NB4 (cell line): ENCODE measurements at regions not wholly inside any gene's neighbourhood (a gene's known extent, or its start where the extent isn't known, plus 50 kb on each side); places are given as distances from the start of the nearest gene placed in this dataset.
"Not testable (repeated sequence)": the region's sequence is repeated elsewhere in the genome, so short reads cannot be mapped to it uniquely, and the experiment has no call there.

Experiments
- DNase-seq: peaks from one replicate; pipeline ENCODE4 v3.0.0; 2010; ENCODE audit warnings: low read depth
- H3K4me3 ChIP-seq: one replicate; pipeline ENCODE4 v1.5.1; 2011; ENCODE audit warnings: mild to moderate bottlenecking, low read depth, low read length, moderate library complexity
- MYC ChIP-seq: IDR thresholded peaks from 2 replicates; pipeline ENCODE4 v1.6.1; 2011; ENCODE audit warnings: low read depth, low read length
- POLR2A ChIP-seq: IDR thresholded peaks from 2 replicates; pipeline ENCODE4 v1.6.1; 2011; ENCODE audit warnings: mild to moderate bottlenecking; ENCODE audit not compliant: insufficient read length; ENCODE audit errors: extremely low read depth
- TF ChIP-seq, protein P1 (sequence below): IDR thresholded peaks from one replicate; pipeline ENCODE4 v1.5.1; 2012; ENCODE audit warnings: low read depth, low read length
- TF ChIP-seq, protein P2 (sequence below): IDR thresholded peaks from 2 replicates; pipeline ENCODE4 v1.6.1; 2011; ENCODE audit warnings: low read depth, low read length

DNA sequence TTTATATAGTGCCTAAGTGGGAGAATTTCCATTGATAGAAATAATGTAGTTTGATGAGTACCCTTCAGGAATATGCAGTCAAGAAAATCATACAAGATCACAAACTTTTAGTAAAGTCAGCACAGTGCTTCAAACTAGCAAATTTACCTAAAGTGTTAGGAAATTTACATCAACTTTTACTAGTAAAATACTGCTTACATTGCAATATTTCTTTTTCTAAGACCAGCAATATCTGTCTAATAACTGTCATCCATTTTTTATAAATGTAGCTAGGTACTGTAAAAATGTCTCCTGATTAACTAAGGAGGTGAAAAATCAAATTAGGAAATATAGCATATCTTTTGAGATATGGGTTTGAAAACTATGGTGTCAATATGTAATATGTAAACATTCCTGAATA is 405.4 kb downstream of the MDFIC start:
- TF ChIP-seq, protein P1, sequence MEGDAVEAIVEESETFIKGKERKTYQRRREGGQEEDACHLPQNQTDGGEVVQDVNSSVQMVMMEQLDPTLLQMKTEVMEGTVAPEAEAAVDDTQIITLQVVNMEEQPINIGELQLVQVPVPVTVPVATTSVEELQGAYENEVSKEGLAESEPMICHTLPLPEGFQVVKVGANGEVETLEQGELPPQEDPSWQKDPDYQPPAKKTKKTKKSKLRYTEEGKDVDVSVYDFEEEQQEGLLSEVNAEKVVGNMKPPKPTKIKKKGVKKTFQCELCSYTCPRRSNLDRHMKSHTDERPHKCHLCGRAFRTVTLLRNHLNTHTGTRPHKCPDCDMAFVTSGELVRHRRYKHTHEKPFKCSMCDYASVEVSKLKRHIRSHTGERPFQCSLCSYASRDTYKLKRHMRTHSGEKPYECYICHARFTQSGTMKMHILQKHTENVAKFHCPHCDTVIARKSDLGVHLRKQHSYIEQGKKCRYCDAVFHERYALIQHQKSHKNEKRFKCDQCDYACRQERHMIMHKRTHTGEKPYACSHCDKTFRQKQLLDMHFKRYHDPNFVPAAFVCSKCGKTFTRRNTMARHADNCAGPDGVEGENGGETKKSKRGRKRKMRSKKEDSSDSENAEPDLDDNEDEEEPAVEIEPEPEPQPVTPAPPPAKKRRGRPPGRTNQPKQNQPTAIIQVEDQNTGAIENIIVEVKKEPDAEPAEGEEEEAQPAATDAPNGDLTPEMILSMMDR, result no peak
- H3K4me3 ChIP-seq, result no peak overlapping the region
- DNase-seq, result no peak

DNA sequence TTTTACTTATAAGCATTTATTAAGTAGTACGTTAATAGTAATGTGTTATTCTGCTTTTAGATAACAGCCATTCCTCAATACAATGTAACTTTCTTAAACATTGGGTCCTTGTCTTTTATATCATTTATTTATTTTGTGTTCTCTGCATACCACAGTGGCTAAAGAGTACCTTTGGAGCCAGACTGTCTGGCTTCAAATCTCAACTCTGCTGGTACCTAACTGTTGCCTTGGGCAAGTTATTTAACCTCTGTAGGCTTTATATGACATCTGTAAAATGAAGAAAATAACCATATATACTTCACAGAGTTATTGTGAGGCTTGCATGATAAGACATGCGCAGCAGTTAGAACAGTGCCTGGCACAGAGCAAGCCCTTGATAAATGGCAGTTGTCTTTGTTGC is 397.6 kb downstream of the MDFIC start:
- no peak overlapping the region for H3K4me3 ChIP-seq
- DNase-seq, result no peak
- TF ChIP-seq MYC (no peak), POLR2A (no peak)
- TF ChIP-seq, protein P1, result no peak
- TF ChIP-seq, protein P2, sequence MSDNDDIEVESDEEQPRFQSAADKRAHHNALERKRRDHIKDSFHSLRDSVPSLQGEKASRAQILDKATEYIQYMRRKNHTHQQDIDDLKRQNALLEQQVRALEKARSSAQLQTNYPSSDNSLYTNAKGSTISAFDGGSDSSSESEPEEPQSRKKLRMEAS, result no peak

DNA sequence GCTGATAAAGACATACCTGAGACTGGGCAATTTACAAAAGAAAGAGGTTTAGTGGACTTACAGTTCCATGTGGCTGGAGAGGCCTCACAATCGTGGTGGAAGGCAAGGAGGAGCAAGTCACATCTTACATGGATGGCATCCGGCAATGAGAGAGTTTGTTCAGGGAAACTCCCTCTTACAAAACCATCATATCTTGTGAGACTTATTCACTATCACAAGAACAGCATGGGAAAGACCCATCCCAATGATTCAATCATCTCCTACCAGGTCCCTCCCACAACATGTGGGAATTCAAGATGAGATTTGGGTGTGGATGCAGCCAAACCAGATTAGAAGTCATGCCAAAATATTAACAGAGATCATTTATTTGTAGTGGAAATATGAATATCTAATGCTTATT is 388.4 kb downstream of the MDFIC start:
- DNase-seq, H3K4me3 ChIP-seq: not testable (repeated sequence)

DNA sequence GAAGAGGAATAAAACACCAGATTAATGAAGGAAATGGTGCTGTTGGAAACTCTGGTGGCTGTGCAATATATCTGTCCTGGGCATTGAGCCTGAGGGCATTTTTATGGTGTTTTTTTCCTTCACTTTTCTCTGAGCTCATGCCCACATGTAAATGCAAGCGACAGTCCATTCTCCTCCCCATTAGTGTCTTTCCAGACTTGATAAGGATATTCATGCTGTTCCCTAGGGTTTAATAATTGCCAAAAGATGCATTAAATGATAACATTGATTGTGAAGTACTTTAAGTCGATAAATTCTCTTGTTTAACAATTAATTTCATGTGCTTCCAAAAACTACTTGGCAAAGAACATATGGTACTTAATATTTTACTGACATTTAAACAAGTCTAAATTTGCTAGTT is 384.7 kb downstream of the MDFIC start:
- TF ChIP-seq POLR2A, result no peak
- no peak for TF ChIP-seq MYC
- TF ChIP-seq, protein P1, result no peak
- TF ChIP-seq, protein P2, result no peak
- DNase-seq, result no peak
- no peak overlapping the region for H3K4me3 ChIP-seq

DNA sequence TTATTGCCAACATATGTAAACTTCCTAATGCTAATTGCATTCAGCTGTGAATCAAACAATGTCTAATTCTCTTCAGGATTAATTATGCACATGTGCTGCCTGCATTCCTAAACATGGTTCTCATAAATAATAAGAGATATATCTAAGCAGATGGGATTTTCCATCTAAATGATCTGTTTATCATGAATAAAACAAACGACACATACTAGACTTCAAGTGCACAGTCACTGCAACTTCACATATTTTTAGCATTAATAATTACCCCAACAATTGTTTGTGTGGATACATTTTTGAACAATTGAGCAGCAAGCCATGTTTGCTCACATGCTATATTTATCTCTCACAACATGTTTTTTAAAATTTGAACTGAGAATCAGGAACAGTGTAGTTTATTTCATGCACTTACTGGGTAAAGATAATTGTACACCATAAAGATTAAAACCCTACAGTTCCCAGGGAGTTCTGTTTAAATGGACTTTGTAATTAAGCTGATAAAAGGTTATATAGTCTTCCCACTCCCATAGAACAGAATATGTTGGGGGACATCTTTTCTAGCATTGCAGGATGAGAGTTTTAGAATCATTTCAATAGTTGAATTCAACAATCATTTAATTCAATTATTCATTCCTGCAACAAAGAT is 378.5 kb downstream of the MDFIC start:
- H3K4me3 ChIP-seq, result no peak overlapping the region

DNA sequence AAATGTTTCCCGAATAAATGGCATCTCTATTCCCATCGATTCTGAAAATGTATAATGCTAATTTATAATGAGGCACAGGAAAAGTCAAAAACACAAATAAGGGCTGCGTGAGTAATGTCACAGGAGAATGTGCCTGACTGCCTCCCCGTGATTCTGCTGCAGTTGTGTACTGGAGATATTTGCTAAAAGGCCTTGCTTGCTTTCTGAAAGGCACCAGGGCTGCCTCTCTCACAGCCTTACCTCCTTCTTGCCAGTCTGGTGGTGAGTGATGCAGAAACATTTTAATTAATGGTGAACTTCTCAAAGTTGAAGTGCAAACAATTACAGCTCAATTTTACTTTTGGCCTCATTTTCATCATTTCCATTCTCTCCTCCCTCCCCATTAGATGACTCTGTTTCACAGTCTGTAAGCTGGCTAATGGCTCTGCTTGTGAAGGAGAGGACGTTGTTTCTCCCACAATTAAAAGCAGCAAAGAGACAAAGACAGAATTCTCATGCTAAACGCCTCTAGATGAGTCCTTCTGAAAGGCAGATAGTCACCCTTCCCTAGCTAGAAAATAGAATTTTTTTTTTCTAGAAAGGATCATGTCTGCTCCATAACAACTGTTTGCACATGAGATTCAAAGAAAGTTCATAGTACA is 377.6 kb downstream of the MDFIC start:
- TF ChIP-seq, protein P1, result no peak
- TF ChIP-seq POLR2A, result no peak
- no peak for DNase-seq

More for the DNA sequence above, 378.5 kb downstream of the MDFIC start:
- no peak for DNase-seq
- TF ChIP-seq, protein P2, result no peak
- TF ChIP-seq, protein P1, result no peak
- TF ChIP-seq POLR2A (no peak), MYC (no peak)

More for the DNA sequence above, 377.6 kb downstream of the MDFIC start:
- H3K4me3 ChIP-seq, result no peak overlapping the region
